ENCODE measurements at regions not wholly inside any gene's neighbourhood (a gene's known extent, or its start where the extent isn't known, plus 50 kb on each side); places are given as distances from the start of the nearest gene placed in this dataset.

GRCh38 chr11:90594658-90595057 is 371.8 kb upstream of the CHORDC1 start:
- H3K9me3 ChIP-seq = no peaks in the 10 kb centered on the region
- no peak for TF ChIP-seq EP300 (IDR thresholded peaks at IDR 0.05)
- TF ChIP-seq, protein P1, sequence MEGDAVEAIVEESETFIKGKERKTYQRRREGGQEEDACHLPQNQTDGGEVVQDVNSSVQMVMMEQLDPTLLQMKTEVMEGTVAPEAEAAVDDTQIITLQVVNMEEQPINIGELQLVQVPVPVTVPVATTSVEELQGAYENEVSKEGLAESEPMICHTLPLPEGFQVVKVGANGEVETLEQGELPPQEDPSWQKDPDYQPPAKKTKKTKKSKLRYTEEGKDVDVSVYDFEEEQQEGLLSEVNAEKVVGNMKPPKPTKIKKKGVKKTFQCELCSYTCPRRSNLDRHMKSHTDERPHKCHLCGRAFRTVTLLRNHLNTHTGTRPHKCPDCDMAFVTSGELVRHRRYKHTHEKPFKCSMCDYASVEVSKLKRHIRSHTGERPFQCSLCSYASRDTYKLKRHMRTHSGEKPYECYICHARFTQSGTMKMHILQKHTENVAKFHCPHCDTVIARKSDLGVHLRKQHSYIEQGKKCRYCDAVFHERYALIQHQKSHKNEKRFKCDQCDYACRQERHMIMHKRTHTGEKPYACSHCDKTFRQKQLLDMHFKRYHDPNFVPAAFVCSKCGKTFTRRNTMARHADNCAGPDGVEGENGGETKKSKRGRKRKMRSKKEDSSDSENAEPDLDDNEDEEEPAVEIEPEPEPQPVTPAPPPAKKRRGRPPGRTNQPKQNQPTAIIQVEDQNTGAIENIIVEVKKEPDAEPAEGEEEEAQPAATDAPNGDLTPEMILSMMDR (IDR thresholded peaks at IDR 0.05) = no peak
- TF ChIP-seq POLR2A (IDR thresholded peaks at IDR 0.05) = no peak

DNA sequence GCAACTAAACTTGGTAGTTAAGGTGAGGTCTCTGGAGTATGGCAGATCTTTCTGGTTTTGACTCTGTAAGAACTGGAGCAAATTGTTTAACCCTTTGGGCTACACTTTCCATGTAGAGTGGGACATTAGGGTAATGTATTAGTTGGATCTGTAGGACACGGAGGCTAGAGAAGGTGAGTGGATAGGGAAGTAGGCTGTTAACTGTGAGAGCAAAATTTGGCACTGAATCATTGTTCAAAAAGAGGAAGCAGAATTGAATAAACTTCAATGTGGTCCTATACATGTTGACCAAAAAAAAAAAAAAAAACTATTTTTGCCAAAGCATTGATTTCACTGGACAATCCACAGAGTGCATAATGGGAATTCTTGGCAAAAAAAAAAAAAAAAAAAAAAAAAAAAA is 370.2 kb upstream of the CHORDC1 start:
- 77 to 90% (median 86%) methylated on average over 1 of the region's 1 CpG for WGBS, 3 donors
- Histone ChIP-seq H3K4me1 (ENCODE audit: insufficient read depth) (no peaks in the 10 kb centered on the region), H3K9me3 (no peaks in the 10 kb centered on the region), H3K27ac (no peak overlapping the region), H3K4me3 (no peak overlapping the region), H3K27me3 (no peaks in the 10 kb centered on the region), H3K36me3 (no peaks in the 10 kb centered on the region)
- no peak for DNase-seq
- TF ChIP-seq, protein P1 (IDR thresholded peaks at IDR 0.05) = no peak
- TF ChIP-seq POLR2A (IDR thresholded peaks at IDR 0.05) (no peak), EP300 (IDR thresholded peaks at IDR 0.05) (no peak)
- intact Hi-C loops (cut with DNase I) = no loop called here

More at GRCh38 chr11:90594658-90595057, 371.8 kb upstream of the CHORDC1 start:
- H3K27ac ChIP-seq = no peak overlapping the region
- intact Hi-C loops (cut with DNase I) = no loop called here
- H3K4me3 ChIP-seq = no peak overlapping the region
- H3K4me1 ChIP-seq (ENCODE audit: insufficient read depth) = no peaks in the 10 kb centered on the region
- DNase-seq = no peak
- no peaks in the 10 kb centered on the region for H3K36me3 ChIP-seq
- H3K27me3 ChIP-seq = no peaks in the 10 kb centered on the region
- 21 to 59% (median 30%) methylated on average over 1 of the region's 1 CpG for WGBS, 3 donors

DNA sequence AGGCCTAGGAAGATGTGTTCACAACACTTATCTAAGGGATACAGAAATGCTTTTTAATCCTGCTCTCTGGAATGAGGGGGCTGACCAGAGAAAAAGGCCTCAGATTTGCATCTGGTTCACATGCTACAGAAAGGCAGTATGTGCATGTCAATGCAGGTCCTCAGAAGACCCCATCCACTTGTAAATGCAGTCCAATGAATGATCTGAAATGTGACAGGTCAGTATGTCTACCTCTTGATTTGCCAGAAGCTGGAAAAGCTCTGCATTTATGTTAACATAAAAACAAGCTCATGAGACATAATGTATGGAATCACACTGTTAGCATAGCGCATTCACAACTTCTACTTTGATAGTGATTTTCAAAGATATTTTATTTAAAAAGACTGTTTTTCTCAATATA is 367.4 kb upstream of the CHORDC1 start:
- Histone ChIP-seq H3K9me3 (no peaks in the 10 kb centered on the region), H3K4me1 (ENCODE audit: insufficient read depth) (no peaks in the 10 kb centered on the region), H3K27ac (no peak overlapping the region), H3K36me3 (no peaks in the 10 kb centered on the region), H3K27me3 (no peaks in the 10 kb centered on the region), H3K4me3 (no peak overlapping the region)
- TF ChIP-seq, protein P1 (IDR thresholded peaks at IDR 0.05) = no peak
- TF ChIP-seq POLR2A (IDR thresholded peaks at IDR 0.05) (no peak), EP300 (IDR thresholded peaks at IDR 0.05) (no peak)
- WGBS, 3 donors = 97 to 100% (median 99%) methylated on average over 1 of the region's 1 CpG
- DNase-seq = no peak
- intact Hi-C loops (cut with DNase I) = no loop called here

DNA sequence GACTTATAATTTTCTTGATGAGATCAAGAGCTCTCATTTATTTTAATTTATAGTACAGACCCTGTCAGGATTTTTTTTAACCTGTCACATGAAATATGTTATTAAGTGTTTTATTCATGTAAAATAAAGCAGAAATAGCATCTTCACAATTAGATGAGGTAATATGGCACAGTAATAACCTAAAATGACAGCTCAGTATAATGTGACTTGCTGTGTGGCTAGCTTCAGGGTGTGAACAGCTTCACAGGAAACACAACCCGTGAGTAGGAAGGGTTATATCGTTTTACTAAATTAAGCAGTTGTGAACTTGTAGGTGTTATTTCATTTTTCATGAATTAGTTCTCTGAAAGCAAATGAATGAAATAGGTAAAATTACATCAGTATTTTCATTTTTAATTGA is 366.9 kb upstream of the CHORDC1 start:
- TF ChIP-seq EP300 (IDR thresholded peaks at IDR 0.05) (no peak), POLR2A (IDR thresholded peaks at IDR 0.05) (no peak)
- TF ChIP-seq, protein P1 (IDR thresholded peaks at IDR 0.05) = no peak
- Histone ChIP-seq H3K4me1 (ENCODE audit: insufficient read depth) (no peaks in the 10 kb centered on the region), H3K27me3 (no peaks in the 10 kb centered on the region), H3K4me3 (no peak overlapping the region), H3K36me3 (no peaks in the 10 kb centered on the region), H3K27ac (no peak overlapping the region), H3K9me3 (no peaks in the 10 kb centered on the region)
- no peak for DNase-seq
- intact Hi-C loops (cut with DNase I) = no loop called here
- WGBS, 3 donors = 76 to 80% (median 79%) methylated on average over 2 of the region's 2 CpGs

- WGBS, 3 donors = 73 to 83% (median 81%) methylated on average over 7 of the region's 7 CpGs
- no peaks in the 10 kb centered on the region for H3K4me1 ChIP-seq (ENCODE audit: insufficient read depth)
- H3K36me3 ChIP-seq = no peaks in the 10 kb centered on the region
- no peak overlapping the region for H3K4me3 ChIP-seq
- no peaks in the 10 kb centered on the region for H3K27me3 ChIP-seq
- no peak for DNase-seq
- TF ChIP-seq POLR2A (IDR thresholded peaks at IDR 0.05) (no peak), EP300 (IDR thresholded peaks at IDR 0.05) (no peak)
- TF ChIP-seq, protein P1 (IDR thresholded peaks at IDR 0.05) = no peak
- intact Hi-C loops (cut with DNase I) = no loop called here
- no peak overlapping the region for H3K27ac ChIP-seq
- H3K9me3 ChIP-seq = no peaks in the 10 kb centered on the region
These were observed 365.0 kb upstream of the CHORDC1 start for GRCh38 chr11:90587896-90588295.

All from ovary (tissue), 7 donors.